GM23338 (cell line): ENCODE measurements at regions not wholly inside any gene's neighbourhood (a gene's known extent, or its start where the extent isn't known, plus 50 kb on each side); places are given as distances from the start of the nearest gene placed in this dataset.

ENCODE experiments used
- ATAC-seq: fragments of 200-7000 bp; cut with Tn5 transposase; 3 replicates; pipeline ENCODE4 v1.9.1; 2020
- DNase-seq: peaks from one replicate; pipeline ENCODE4 v3.0.0-alpha.2; 2015; ENCODE audit warnings: low spot score
- H2AFZ ChIP-seq: fragments of 200-600 bp; sonication (generic); 2 replicates; pipeline ENCODE4 v1.8.0; 2016; ENCODE audit warnings: antibody characterized with exemption, mild to moderate bottlenecking, moderate library complexity
- H3F3A ChIP-seq: fragments of 200-600 bp; sonication (generic); replicated peaks from 2 replicates; pipeline ENCODE4 v1.8.0; 2017; ENCODE audit warnings: antibody characterized with exemption, mixed run types, low read depth
- H3K27ac ChIP-seq: fragments of 200-600 bp; sonication (generic); 2 replicates; pipeline ENCODE4 v1.6.1; 2016; ENCODE audit warnings: low read depth
- H3K27me3 ChIP-seq: fragments of 200-600 bp; sonication (generic); 2 replicates; pipeline ENCODE4 v1.8.0; 2016; ENCODE audit warnings: mild to moderate bottlenecking, mixed run types, moderate library complexity; ENCODE audit not compliant: insufficient read depth
- H3K36me3 ChIP-seq: fragments of 200-600 bp; sonication (generic); 2 replicates; pipeline ENCODE4 v1.8.0; 2016; ENCODE audit warnings: mild to moderate bottlenecking; ENCODE audit not compliant: insufficient read depth
- H3K4me1 ChIP-seq: fragments of 200-600 bp; sonication (generic); 2 replicates; pipeline ENCODE4 v1.8.0; 2016; ENCODE audit warnings: mild to moderate bottlenecking, moderate library complexity; ENCODE audit not compliant: insufficient read depth
- H3K4me2 ChIP-seq: fragments of 200-600 bp; sonication (generic); 2 replicates; pipeline ENCODE4 v1.7.1; 2017; ENCODE audit warnings: mixed run types
- H3K4me3 ChIP-seq: fragments of 200-600 bp; sonication (generic); 2 replicates; pipeline ENCODE4 v1.6.1; 2016; ENCODE audit warnings: mixed run types
- H3K79me2 ChIP-seq: fragments of 200-600 bp; sonication (generic); replicated peaks from 2 replicates; pipeline ENCODE4 v1.8.0; 2017; ENCODE audit warnings: mild to moderate bottlenecking; ENCODE audit not compliant: insufficient read depth
- H3K9me2 ChIP-seq: fragments of 200-600 bp; sonication (generic); 2 replicates; pipeline ENCODE4 v1.8.0; 2017; ENCODE audit not compliant: insufficient read depth
- H4K20me1 ChIP-seq: fragments of 200-600 bp; sonication (generic); replicated peaks from 2 replicates; pipeline ENCODE4 v1.8.0; 2017; ENCODE audit warnings: mild to moderate bottlenecking; ENCODE audit not compliant: insufficient read depth
- H3K27ac Mint-ChIP-seq: 2 replicates; pipeline ENCODE4 v1.8.0; 2020; ENCODE audit warnings: inconsistent platforms, mild to moderate bottlenecking, moderate library complexity, mixed read lengths
- H3K27me3 Mint-ChIP-seq: 3 replicates; pipeline ENCODE4 v1.8.0; 2022; ENCODE audit warnings: low read depth, mild to moderate bottlenecking, moderate library complexity, mixed read lengths, inconsistent platforms; ENCODE audit not compliant: insufficient read depth, poor library complexity
- H3K36me3 Mint-ChIP-seq: 3 replicates; pipeline ENCODE4 v1.8.0; 2021; ENCODE audit warnings: low read depth, mild to moderate bottlenecking, inconsistent platforms, moderate library complexity, mixed read lengths
- H3K4me1 Mint-ChIP-seq: 3 replicates; pipeline ENCODE4 v1.8.0; 2020; ENCODE audit warnings: mild to moderate bottlenecking, inconsistent platforms, mixed read lengths
- H3K4me3 Mint-ChIP-seq: 3 replicates; pipeline ENCODE4 v1.8.0; 2021; ENCODE audit warnings: moderate library complexity, mild to moderate bottlenecking, inconsistent platforms, mixed read lengths
- H3K9me3 Mint-ChIP-seq: 3 replicates; pipeline ENCODE4 v1.8.0; 2020; ENCODE audit warnings: moderate library complexity, mild to moderate bottlenecking, inconsistent platforms, mixed read lengths
- CREB1 ChIP-seq: fragments of 250-450 bp; sonication (Bioruptor Pico); IDR thresholded peaks from 2 replicates; pipeline ENCODE4 v1.5.0; 2020; ENCODE audit warnings: low read depth, mild to moderate bottlenecking, moderate library complexity
- EZH2phosphoT487 ChIP-seq: fragments of 200-600 bp; sonication (generic); IDR thresholded peaks from one replicate; pipeline ENCODE4 v1.8.1; 2018; ENCODE audit warnings: antibody characterized with exemption; ENCODE audit not compliant: unreplicated experiment
- NANOG ChIP-seq: IDR thresholded peaks from 2 replicates; pipeline ENCODE4 v1.6.1; 2016; ENCODE audit warnings: antibody characterized with exemption, borderline replicate concordance
- REST ChIP-seq: IDR thresholded peaks from one replicate; pipeline ENCODE4 v1.6.1; 2018; ENCODE audit warnings: antibody characterized with exemption; ENCODE audit not compliant: unreplicated experiment
- STAT1 ChIP-seq: IDR thresholded peaks from one replicate; pipeline ENCODE4 v1.6.1; 2016; ENCODE audit warnings: antibody characterized with exemption; ENCODE audit not compliant: unreplicated experiment
- ZNF114 ChIP-seq: fragments of 250-450 bp; sonication (Bioruptor Pico); IDR thresholded peaks from 2 replicates; pipeline ENCODE4 v1.5.0; 2020; ENCODE audit warnings: mild to moderate bottlenecking, moderate library complexity
- ZNF331 ChIP-seq: fragments of 250-450 bp; sonication (Bioruptor Pico); IDR thresholded peaks from 2 replicates; pipeline ENCODE4 v1.5.0; 2020; ENCODE audit warnings: low read depth, mild to moderate bottlenecking, moderate library complexity
- ZNF462 ChIP-seq: fragments of 250-450 bp; sonication (Bioruptor Pico); IDR thresholded peaks from 2 replicates; pipeline ENCODE4 v1.5.0; 2020; ENCODE audit warnings: mild to moderate bottlenecking, moderate library complexity
- TF ChIP-seq, protein P1 (sequence below), 2 experiments: fragments of 200-600 bp in 1 of 2; sonication (generic) in 1 of 2; conservative IDR thresholded peaks; 2 replicates each; pipeline versions ENCODE4 v1.5.1 to v1.6.1; 2016 to 2017; ENCODE audit warnings: antibody characterized with exemption in 2 of 2, low read depth in 2 of 2, mild to moderate bottlenecking in 2 of 2, moderate library complexity in 1 of 2
- TF ChIP-seq, protein P2 (sequence below): IDR thresholded peaks from 2 replicates; pipeline ENCODE4 v1.6.1; 2016; ENCODE audit warnings: antibody characterized with exemption

DNA sequence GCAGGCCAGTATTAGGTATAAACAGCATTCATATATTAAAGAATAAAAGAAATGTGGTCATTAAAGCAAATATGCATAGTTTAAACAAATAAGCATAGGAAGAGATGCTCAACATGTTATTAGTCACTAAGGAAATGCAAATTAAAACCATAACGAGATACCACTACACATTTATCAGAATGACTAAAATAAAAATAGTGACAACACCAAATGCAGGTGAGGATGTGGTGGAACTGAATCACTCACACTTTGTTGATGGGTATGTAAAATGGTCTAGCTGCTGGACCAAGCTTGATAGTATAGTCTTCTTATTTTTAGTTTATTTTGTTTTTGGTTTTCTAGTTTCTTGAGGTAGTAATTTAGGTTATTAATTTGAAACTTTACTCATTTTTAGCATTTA is 242.9 kb downstream of the HGF start:
- H3K4me3 ChIP-seq = no peak overlapping the region
- Mint-ChIP-seq H3K9me3 (no peaks in the 10 kb centered on the region), H3K27me3 (no peaks in the 10 kb centered on the region), H3K36me3 (no peaks in the 10 kb centered on the region), H3K4me3 (no peak overlapping the region), H3K27ac (no peak overlapping the region), H3K4me1 (no peaks in the 10 kb centered on the region)
- no peak overlapping the region for H3K27ac ChIP-seq
- no peak for DNase-seq
- ATAC-seq = no peak
- H4K20me1 ChIP-seq = no peaks in the 10 kb centered on the region
- H3K36me3 ChIP-seq = no peaks in the 10 kb centered on the region
- no peak overlapping the region for H3K4me2 ChIP-seq
- TF ChIP-seq ZNF114 (CRISPR knock-in tag) (no peak), EZH2phosphoT487 (no peak), NANOG (no peak), CREB1 (CRISPR knock-in tag) (no peak), STAT1 (no peak), ZNF331 (CRISPR knock-in tag) (no peak), REST (no peak), ZNF462 (no peak)
- TF ChIP-seq, protein P1, sequence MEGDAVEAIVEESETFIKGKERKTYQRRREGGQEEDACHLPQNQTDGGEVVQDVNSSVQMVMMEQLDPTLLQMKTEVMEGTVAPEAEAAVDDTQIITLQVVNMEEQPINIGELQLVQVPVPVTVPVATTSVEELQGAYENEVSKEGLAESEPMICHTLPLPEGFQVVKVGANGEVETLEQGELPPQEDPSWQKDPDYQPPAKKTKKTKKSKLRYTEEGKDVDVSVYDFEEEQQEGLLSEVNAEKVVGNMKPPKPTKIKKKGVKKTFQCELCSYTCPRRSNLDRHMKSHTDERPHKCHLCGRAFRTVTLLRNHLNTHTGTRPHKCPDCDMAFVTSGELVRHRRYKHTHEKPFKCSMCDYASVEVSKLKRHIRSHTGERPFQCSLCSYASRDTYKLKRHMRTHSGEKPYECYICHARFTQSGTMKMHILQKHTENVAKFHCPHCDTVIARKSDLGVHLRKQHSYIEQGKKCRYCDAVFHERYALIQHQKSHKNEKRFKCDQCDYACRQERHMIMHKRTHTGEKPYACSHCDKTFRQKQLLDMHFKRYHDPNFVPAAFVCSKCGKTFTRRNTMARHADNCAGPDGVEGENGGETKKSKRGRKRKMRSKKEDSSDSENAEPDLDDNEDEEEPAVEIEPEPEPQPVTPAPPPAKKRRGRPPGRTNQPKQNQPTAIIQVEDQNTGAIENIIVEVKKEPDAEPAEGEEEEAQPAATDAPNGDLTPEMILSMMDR (conservative IDR thresholded peaks at IDR 0.05; ENCODE audit: low read depth in 2 of 2) = no peak
- TF ChIP-seq, protein P2, sequence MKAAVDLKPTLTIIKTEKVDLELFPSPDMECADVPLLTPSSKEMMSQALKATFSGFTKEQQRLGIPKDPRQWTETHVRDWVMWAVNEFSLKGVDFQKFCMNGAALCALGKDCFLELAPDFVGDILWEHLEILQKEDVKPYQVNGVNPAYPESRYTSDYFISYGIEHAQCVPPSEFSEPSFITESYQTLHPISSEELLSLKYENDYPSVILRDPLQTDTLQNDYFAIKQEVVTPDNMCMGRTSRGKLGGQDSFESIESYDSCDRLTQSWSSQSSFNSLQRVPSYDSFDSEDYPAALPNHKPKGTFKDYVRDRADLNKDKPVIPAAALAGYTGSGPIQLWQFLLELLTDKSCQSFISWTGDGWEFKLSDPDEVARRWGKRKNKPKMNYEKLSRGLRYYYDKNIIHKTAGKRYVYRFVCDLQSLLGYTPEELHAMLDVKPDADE = no peak
- no peaks in the 10 kb centered on the region for H3K27me3 ChIP-seq
- H3K9me2 ChIP-seq = no peaks in the 10 kb centered on the region
- H3K79me2 ChIP-seq = no peaks in the 10 kb centered on the region
- H2AFZ ChIP-seq = no peak overlapping the region
- H3F3A ChIP-seq = no peaks in the 10 kb centered on the region
- no peaks in the 10 kb centered on the region for H3K4me1 ChIP-seq
